H9 (cell line): ENCODE measurements at regions not wholly inside any gene's neighbourhood (a gene's known extent, or its start where the extent isn't known, plus 50 kb on each side); places are given as distances from the start of the nearest gene placed in this dataset.

Experiments used
- DNase-seq: peaks from one replicate; pipeline ENCODE4 v3.0.0-alpha.2; 2017
- H2AFZ ChIP-seq: one replicate; pipeline ENCODE4 v1.6.1; 2013; ENCODE audit warnings: mild to moderate bottlenecking, low read length, control low read depth, moderate library complexity
- H2AK5ac ChIP-seq: 2 replicates; pipeline ENCODE4 v1.6.1; 2013; ENCODE audit warnings: low read length, control low read depth, mixed read lengths; ENCODE audit not compliant: insufficient read length
- H2BK120ac ChIP-seq: one replicate; pipeline ENCODE4 v1.6.1; 2013; ENCODE audit warnings: low read depth, mild to moderate bottlenecking, low read length, control low read depth, inconsistent platforms; ENCODE audit not compliant: poor library complexity, severe bottlenecking
- H2BK12ac ChIP-seq: 2 replicates; pipeline ENCODE4 v1.6.1; 2013; ENCODE audit warnings: low read length, control low read depth, mixed read lengths, low read depth; ENCODE audit not compliant: insufficient read length
- H2BK15ac ChIP-seq: 2 replicates; pipeline ENCODE4 v1.6.1; 2013; ENCODE audit warnings: low read depth, low read length, control low read depth
- H2BK20ac ChIP-seq: one replicate; pipeline ENCODE4 v1.6.1; 2013; ENCODE audit warnings: low read depth, mild to moderate bottlenecking, low read length, control low read depth, inconsistent platforms; ENCODE audit not compliant: poor library complexity, severe bottlenecking
- H2BK5ac ChIP-seq: 2 replicates; pipeline ENCODE4 v1.6.1; 2013; ENCODE audit warnings: low read length, control low read depth, mixed read lengths; ENCODE audit not compliant: insufficient read length
- H3K14ac ChIP-seq: 2 replicates; pipeline ENCODE4 v1.6.1; 2013; ENCODE audit warnings: low read length, control low read depth; ENCODE audit not compliant: insufficient read depth
- H3K18ac ChIP-seq: 2 replicates; pipeline ENCODE4 v1.6.1; 2013; ENCODE audit warnings: low read depth, mild to moderate bottlenecking, mixed read lengths, low read length, control low read depth; ENCODE audit not compliant: insufficient read length
- H3K23ac ChIP-seq: 2 replicates; pipeline ENCODE4 v1.6.1; 2013; ENCODE audit warnings: low read length, control low read depth, mixed read lengths, low read depth; ENCODE audit not compliant: insufficient read length
- H3K23me2 ChIP-seq: 2 replicates; pipeline ENCODE4 v1.6.1; 2013; ENCODE audit warnings: low read depth, mild to moderate bottlenecking, mixed read lengths, low read length, control low read depth; ENCODE audit not compliant: insufficient read length, poor library complexity, severe bottlenecking
- H3K27ac ChIP-seq: 2 replicates; pipeline ENCODE4 v1.5.1; 2013; ENCODE audit warnings: low read length, control low read depth, mixed read lengths, low read depth; ENCODE audit not compliant: insufficient read length
- H3K27me3 ChIP-seq: 2 replicates; pipeline ENCODE4 v1.6.1; 2013; ENCODE audit warnings: low read length, control low read depth, inconsistent platforms; ENCODE audit not compliant: insufficient read depth
- H3K4ac ChIP-seq: 2 replicates; pipeline ENCODE4 v1.6.1; 2013; ENCODE audit warnings: low read depth, mild to moderate bottlenecking, control low read depth, inconsistent platforms, low read length, moderate library complexity
- H3K4me1 ChIP-seq: 2 replicates; pipeline ENCODE4 v1.6.1; 2013; ENCODE audit warnings: low read length, control low read depth, inconsistent platforms; ENCODE audit not compliant: insufficient read depth
- H3K4me2 ChIP-seq: 2 replicates; pipeline ENCODE4 v1.6.1; 2013; ENCODE audit warnings: low read length, control low read depth, mixed read lengths; ENCODE audit not compliant: insufficient read length, insufficient read depth
- H3K56ac ChIP-seq: 2 replicates; pipeline ENCODE4 v1.6.1; 2013; ENCODE audit warnings: low read depth, mild to moderate bottlenecking, mixed read lengths, low read length, control low read depth; ENCODE audit not compliant: insufficient read length
- H3K79me1 ChIP-seq: 2 replicates; pipeline ENCODE4 v1.6.1; 2013; ENCODE audit warnings: low read depth, mild to moderate bottlenecking, moderate library complexity, low read length, control low read depth, inconsistent platforms; ENCODE audit not compliant: insufficient read depth, poor library complexity, severe bottlenecking
- H3K79me2 ChIP-seq: 2 replicates; pipeline ENCODE4 v1.6.1; 2013; ENCODE audit warnings: low read length, control low read depth, inconsistent platforms; ENCODE audit not compliant: insufficient read depth
- H3K9ac ChIP-seq: 2 replicates; pipeline ENCODE4 v1.6.1; 2013; ENCODE audit warnings: low read length, control low read depth, mixed read lengths; ENCODE audit not compliant: insufficient read length; ENCODE audit errors: extremely low read depth
- H3K9me3 ChIP-seq: one replicate; pipeline ENCODE4 v1.6.1; 2013; ENCODE audit warnings: low read depth, low read length, inconsistent platforms; ENCODE audit not compliant: control insufficient read depth
- H3T11ph ChIP-seq: one replicate; pipeline ENCODE4 v1.6.1; 2013; ENCODE audit warnings: mild to moderate bottlenecking, low read length, control low read depth, inconsistent platforms
- H4K20me1 ChIP-seq: one replicate; pipeline ENCODE4 v1.6.1; 2013; ENCODE audit not compliant: control insufficient read depth, insufficient read length, insufficient read depth
- H4K5ac ChIP-seq: 2 replicates; pipeline ENCODE4 v1.6.1; 2013; ENCODE audit warnings: low read depth, mild to moderate bottlenecking, mixed read lengths, low read length, control low read depth; ENCODE audit not compliant: insufficient read length
- H4K8ac ChIP-seq: replicated peaks from 2 replicates; pipeline ENCODE4 v1.6.1; 2013; ENCODE audit warnings: low read length, control low read depth, mixed read lengths, low read depth; ENCODE audit not compliant: insufficient read length
- H4K91ac ChIP-seq: 2 replicates; pipeline ENCODE4 v1.6.1; 2013; ENCODE audit warnings: low read depth, mild to moderate bottlenecking, moderate library complexity, mixed read lengths, low read length, control low read depth; ENCODE audit not compliant: insufficient read length
- H3K27ac Mint-ChIP-seq, 3 experiments: 2 replicates in 2 of 3; 3 replicates in 1 of 3; pipeline ENCODE4 v1.8.0; 2020 to 2021; ENCODE audit warnings: mixed read lengths in 3 of 3, mild to moderate bottlenecking in 1 of 3, moderate library complexity in 1 of 3
- H3K27me3 Mint-ChIP-seq: 2 replicates; pipeline ENCODE4 v1.8.0; 2021; ENCODE audit warnings: low read depth, mild to moderate bottlenecking, moderate library complexity, mixed read lengths
- H3K36me3 Mint-ChIP-seq, 3 experiments: 2 replicates in 2 of 3; 3 replicates in 1 of 3; pipeline ENCODE4 v1.8.0; 2020 to 2021; ENCODE audit warnings: low read depth in 3 of 3, mixed read lengths in 3 of 3; ENCODE audit not compliant: insufficient read depth in 1 of 3
- H3K4me1 Mint-ChIP-seq, 2 experiments: 2 replicates each; pipeline ENCODE4 v1.8.0; 2020; ENCODE audit warnings: mixed read lengths in 2 of 2
- H3K4me3 Mint-ChIP-seq, 2 experiments: 2 replicates in 1 of 2; 3 replicates in 1 of 2; pipeline ENCODE4 v1.8.0; 2020 to 2021; ENCODE audit warnings: mild to moderate bottlenecking in 2 of 2, mixed read lengths in 2 of 2, moderate library complexity in 1 of 2
- H3K9me3 Mint-ChIP-seq, 2 experiments: 2 replicates in 1 of 2; 3 replicates in 1 of 2; pipeline ENCODE4 v1.8.0; 2020; ENCODE audit warnings: mild to moderate bottlenecking in 2 of 2, mixed read lengths in 2 of 2, moderate library complexity in 1 of 2
- WGBS: extraction: QIAGEN DNeasy Blood & Tissue Kit; methylation state at CpG from one replicate; pipeline ENCODE4 v1.1.7; 2013; ENCODE audit warnings: missing lambda C conversion rate, low lambda C conversion rate, mixed read lengths; ENCODE audit not compliant: insufficient read length; ENCODE audit errors: extremely low coverage; 5-methylcytosine and 5-hydroxymethylcytosine counted together
- TF ChIP-seq, protein P1 (sequence below): fragments of 200-600 bp; sonication (generic); conservative IDR thresholded peaks from 3 replicates; pipeline ENCODE4 v1.8.0; 2021; ENCODE audit warnings: antibody characterized with exemption, mild to moderate bottlenecking

GRCh38 chr18:45221363-45221762 lies 393.9 kb upstream of the SLC14A2 start:
- Histone ChIP-seq H4K20me1 (no peaks in the 10 kb centered on the region), H2AFZ (no peak overlapping the region), H3K18ac (no peak overlapping the region), H4K91ac (no peak overlapping the region), H3T11ph (no peak overlapping the region), H3K23me2 (no peaks in the 10 kb centered on the region), H3K79me1 (no peaks in the 10 kb centered on the region), H3K4ac (no peak overlapping the region), H2AK5ac (no peak overlapping the region), H2BK12ac (no peak overlapping the region), H3K14ac (no peak overlapping the region), H2BK20ac (no peak overlapping the region), H3K9ac (no peak overlapping the region), H4K8ac (no peak overlapping the region), H3K4me2 (no peak overlapping the region), H3K27ac (no peak overlapping the region), H2BK15ac (no peak overlapping the region), H2BK120ac (no peak overlapping the region), H3K4me1 (no peaks in the 10 kb centered on the region), H2BK5ac (no peak overlapping the region), H3K79me2 (no peaks in the 10 kb centered on the region), H3K56ac (no peak overlapping the region), H3K9me3 (no peaks in the 10 kb centered on the region), H3K23ac (no peak overlapping the region), H3K27me3 (no peaks in the 10 kb centered on the region), H4K5ac (no peak overlapping the region)
- peaks cover 5 to 6% of the 10 kb centered on the region in 2 experiments for H3K4me1 Mint-ChIP-seq
- DNase-seq, result no peak
- no peak overlapping the region; a peak in 1 of 7 replicates for H3K27ac Mint-ChIP-seq
- 0 out of 5 replicates have a peak, but pooled peaks cover 0 to 2% of the 10 kb centered on the region in 2 experiments for H3K9me3 Mint-ChIP-seq
- no peaks in the 10 kb centered on the region for H3K36me3 Mint-ChIP-seq
- TF ChIP-seq, protein P1, sequence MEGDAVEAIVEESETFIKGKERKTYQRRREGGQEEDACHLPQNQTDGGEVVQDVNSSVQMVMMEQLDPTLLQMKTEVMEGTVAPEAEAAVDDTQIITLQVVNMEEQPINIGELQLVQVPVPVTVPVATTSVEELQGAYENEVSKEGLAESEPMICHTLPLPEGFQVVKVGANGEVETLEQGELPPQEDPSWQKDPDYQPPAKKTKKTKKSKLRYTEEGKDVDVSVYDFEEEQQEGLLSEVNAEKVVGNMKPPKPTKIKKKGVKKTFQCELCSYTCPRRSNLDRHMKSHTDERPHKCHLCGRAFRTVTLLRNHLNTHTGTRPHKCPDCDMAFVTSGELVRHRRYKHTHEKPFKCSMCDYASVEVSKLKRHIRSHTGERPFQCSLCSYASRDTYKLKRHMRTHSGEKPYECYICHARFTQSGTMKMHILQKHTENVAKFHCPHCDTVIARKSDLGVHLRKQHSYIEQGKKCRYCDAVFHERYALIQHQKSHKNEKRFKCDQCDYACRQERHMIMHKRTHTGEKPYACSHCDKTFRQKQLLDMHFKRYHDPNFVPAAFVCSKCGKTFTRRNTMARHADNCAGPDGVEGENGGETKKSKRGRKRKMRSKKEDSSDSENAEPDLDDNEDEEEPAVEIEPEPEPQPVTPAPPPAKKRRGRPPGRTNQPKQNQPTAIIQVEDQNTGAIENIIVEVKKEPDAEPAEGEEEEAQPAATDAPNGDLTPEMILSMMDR, result no peak
- no peaks in the 10 kb centered on the region; the same call in 1 of the 2 replicates for H3K27me3 Mint-ChIP-seq
- no CpG with 5 or more reads among the region's 5 CpGs for WGBS
- H3K4me3 Mint-ChIP-seq, result no peak overlapping the region
